Small intestine (tissue), 7 donors: ENCODE measurements at regions not wholly inside any gene's neighbourhood (a gene's known extent, or its start where the extent isn't known, plus 50 kb on each side); places are given as distances from the start of the nearest gene placed in this dataset.
A peak's percentile ranks its signal among the peaks of the same experiment; 100 is the strongest.
"Not testable (repeated sequence)": the region's sequence is repeated elsewhere in the genome, so short reads cannot be mapped to it uniquely, and the experiment has no call there.

Source experiments
- DNase-seq, 2 donors: peaks; one replicate each; pipeline versions ENCODE4 v3.0.0 to v3.0.0-alpha.2; 2013
- FAIRE-seq: peaks from 2 replicates; lab custom pipeline; 2012; peaks lifted over from hg19 to GRCh38; lab: Jason Lieb, UNC
- H3K27ac ChIP-seq, 3 donors: one replicate each; pipeline ENCODE4 v1.5.1; 2013; ENCODE audit warnings: low read length in 2 of 3, mild to moderate bottlenecking in 2 of 3, control low read depth in 1 of 3, inconsistent platforms in 1 of 3, low read depth in 1 of 3, moderate library complexity in 1 of 3
- H3K27me3 ChIP-seq, 3 donors: one replicate each; pipeline ENCODE4 v1.6.1; 2013; ENCODE audit warnings: low read length in 3 of 3, inconsistent platforms in 1 of 3; ENCODE audit not compliant: control insufficient read depth in 3 of 3, insufficient read depth in 3 of 3
- H3K36me3 ChIP-seq, 3 donors: one replicate each; pipeline ENCODE4 v1.6.1; 2013; ENCODE audit warnings: low read length in 3 of 3, inconsistent platforms in 1 of 3, low read depth in 1 of 3, mild to moderate bottlenecking in 1 of 3, moderate library complexity in 1 of 3; ENCODE audit not compliant: control insufficient read depth in 3 of 3, insufficient read depth in 2 of 3
- H3K4me1 ChIP-seq, 3 donors: one replicate each; pipeline ENCODE4 v1.6.1; 2013; ENCODE audit warnings: low read length in 2 of 3, inconsistent platforms in 1 of 3, low read depth in 1 of 3, mild to moderate bottlenecking in 1 of 3, moderate library complexity in 1 of 3; ENCODE audit not compliant: control insufficient read depth in 3 of 3, insufficient read depth in 2 of 3
- H3K4me3 ChIP-seq, 3 donors: one replicate each; pipeline ENCODE4 v1.5.1; 2013; ENCODE audit warnings: low read length in 3 of 3, control low read depth in 1 of 3, inconsistent platforms in 1 of 3, low read depth in 1 of 3, mild to moderate bottlenecking in 1 of 3, moderate library complexity in 1 of 3
- H3K9me3 ChIP-seq, 2 donors: one replicate each; pipeline ENCODE4 v1.6.1; 2013; ENCODE audit warnings: low read depth in 1 of 2, low read length in 1 of 2; ENCODE audit not compliant: control insufficient read depth in 2 of 2, insufficient read depth in 1 of 2
- WGBS, 3 donors: extraction: QIAGEN DNeasy Blood & Tissue Kit; methylation state at CpG; one replicate each; pipeline ENCODE4 v1.1.7; 2013; 5-methylcytosine and 5-hydroxymethylcytosine counted together
- donor health status: healthy with polysubstance abuse.
- donor health status: control.
- donor health status: control.
- donor health status: Bipolar disorder and iron deficiency.
- donor health status: healthy.

DNA sequence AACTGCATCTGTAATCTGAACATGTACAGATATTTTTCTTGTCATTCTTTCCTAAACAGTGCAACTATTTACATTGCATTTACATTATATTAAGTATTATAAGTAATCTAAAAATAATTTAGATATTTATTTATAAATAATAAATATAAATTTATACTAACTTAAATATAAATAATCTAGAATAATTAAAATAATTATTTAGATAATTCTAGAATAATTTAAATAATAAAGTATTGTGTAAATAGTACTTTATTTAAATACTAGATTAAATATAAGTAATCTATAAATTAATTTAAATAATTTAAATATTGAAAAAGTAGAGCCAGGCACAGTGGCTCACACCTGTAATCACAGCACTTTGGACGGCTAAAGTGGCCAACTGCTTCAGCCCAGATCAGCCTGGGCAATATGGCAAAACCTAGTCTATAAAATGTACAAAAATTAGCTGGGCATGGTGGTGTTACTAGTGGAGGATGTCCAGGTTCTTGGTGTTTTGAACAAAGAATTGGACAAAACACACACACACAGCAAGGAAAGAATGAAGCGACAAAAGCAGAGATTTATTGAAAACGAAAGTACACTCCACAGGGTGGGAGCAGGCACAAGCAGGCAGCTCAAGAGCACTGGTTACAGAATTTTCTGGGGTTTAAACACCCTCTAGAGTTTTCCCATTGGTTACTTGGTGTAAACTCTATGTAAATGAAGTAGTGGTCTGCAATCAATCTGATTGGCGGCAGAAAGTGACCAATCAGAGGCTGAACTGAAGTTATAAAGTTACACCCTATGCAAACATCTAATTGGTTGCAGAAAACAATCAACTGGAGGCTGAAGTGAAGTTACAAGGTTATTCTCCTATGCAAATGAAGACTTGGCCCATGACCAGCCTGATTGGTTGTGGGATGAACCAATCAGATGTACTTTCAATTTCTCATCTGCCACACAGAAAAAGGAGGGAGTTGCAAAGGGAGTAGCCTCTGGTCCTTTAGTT is 100.2 kb upstream of the SP4 start:
- H3K4me1 ChIP-seq, result no peaks in the 10 kb centered on the region
- H3K9me3 ChIP-seq, result peaks cover 0 to 10% of the 10 kb centered on the region in 2 donors
- H3K36me3 ChIP-seq, result no peaks in the 10 kb centered on the region
- FAIRE-seq, result peak; percentile 98
- 95 to 96% (median 95%) methylated on average over 4 of the region's 4 CpGs for WGBS, 3 donors
- H3K4me3 ChIP-seq, result no peak overlapping the region
- H3K27me3 ChIP-seq, result no peaks in the 10 kb centered on the region
- DNase-seq, result no peak
- H3K27ac ChIP-seq, result no peak overlapping the region

DNA sequence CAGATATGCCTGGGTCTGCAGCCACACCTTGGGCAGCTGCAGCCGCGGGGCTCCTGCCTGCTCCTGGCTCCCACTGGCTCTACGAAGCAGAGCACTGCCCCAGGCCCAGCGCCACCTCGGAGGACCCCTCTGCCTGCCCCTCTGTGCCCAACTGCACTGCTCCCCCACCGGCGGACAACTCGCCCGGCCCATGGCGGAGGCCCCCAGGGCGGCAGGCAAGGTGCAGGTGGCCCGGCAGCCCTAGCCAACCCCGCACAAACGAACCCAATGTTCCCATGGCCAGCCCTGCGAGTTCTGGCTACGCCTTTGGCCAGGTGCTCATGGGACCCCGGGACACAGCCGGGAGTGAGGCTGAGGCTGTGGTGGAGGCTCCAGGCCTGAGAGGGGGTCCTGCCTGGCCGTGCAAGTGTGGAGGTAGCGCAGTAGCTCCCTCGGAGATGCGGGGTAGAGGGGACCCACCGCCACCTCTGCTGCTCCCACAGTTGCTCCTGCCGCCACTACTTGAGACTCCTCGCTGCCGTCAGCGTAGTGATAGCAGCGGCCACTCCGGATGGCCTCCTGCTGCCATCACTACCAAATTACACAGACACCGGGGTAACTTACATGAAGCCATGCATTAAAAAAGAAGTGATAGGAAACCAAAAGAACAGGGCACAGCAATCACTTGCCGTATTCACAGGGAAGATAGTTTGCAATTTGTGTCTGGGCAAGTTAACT is 97.3 kb upstream of the SP4 start:
- no peak for FAIRE-seq
- DNase-seq, result no peak
- Histone ChIP-seq H3K4me1 (no peaks in the 10 kb centered on the region), H3K27ac (no peak overlapping the region), H3K36me3 (no peaks in the 10 kb centered on the region), H3K9me3 (peaks cover 0 to 10% of the 10 kb centered on the region in 2 donors), H3K4me3 (no peak overlapping the region), H3K27me3 (no peaks in the 10 kb centered on the region)
- 92 to 97% (median 93%) methylated on average over 30 to 31 of the region's 31 CpGs for WGBS, 3 donors

DNA sequence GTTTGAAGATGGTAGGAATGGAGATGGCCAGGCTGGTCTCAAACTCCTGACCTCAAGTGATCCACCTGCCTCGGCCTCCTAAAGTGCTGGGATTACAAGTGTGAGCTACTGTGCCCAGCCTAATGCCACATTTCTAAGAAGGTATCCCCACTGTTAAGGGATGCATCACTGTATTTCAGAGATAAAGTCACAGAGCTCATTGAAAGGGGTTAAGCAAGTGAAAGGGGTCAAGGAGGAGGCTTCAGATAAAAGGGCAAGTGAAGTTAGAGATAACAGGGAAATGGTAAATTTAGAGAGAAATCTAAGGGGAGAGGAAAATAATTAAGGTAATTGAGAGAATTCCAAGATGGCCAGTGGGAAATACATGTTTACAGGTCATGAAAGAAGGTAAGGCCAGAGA is 93.0 kb upstream of the SP4 start:
- 93 to 100% (median 96%) methylated on average over 1 of the region's 1 CpG for WGBS, 3 donors
- FAIRE-seq (no peak), DNase-seq (no peak)
- no peaks in the 10 kb centered on the region for H3K36me3 ChIP-seq
- no peak overlapping the region for H3K27ac ChIP-seq
- no peaks in the 10 kb centered on the region for H3K4me1 ChIP-seq
- H3K27me3 ChIP-seq, result peaks cover 0 to 2% (median 0%) of the 10 kb centered on the region in 3 donors
- H3K9me3 ChIP-seq, result no peaks in the 10 kb centered on the region
- no peak overlapping the region for H3K4me3 ChIP-seq

DNA sequence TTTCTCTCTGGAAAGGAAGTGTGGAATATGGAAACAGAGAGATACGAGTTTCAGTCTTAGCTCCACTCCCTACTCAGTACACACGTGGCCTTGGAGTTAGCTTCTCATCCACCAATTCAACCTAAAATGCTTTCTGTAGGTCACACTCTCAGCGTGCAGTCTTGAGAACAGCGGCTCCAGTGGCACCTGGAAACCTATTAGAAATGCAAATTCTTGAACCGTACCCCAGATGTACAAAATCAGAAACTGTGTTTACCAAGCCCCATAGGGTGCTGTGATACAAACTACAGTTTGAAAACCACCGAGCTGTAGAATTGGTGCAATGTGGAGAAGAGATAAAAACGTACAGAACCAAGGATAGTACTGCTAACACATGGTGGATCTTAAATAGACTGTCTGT is 91.1 kb upstream of the SP4 start:
- 83 to 88% (median 85%) methylated on average over 7 of the region's 7 CpGs for WGBS, 3 donors
- Histone ChIP-seq H3K27me3 (peaks cover 0 to 2% (median 0%) of the 10 kb centered on the region in 3 donors), H3K4me1 (no peaks in the 10 kb centered on the region), H3K27ac (no peak overlapping the region), H3K9me3 (no peaks in the 10 kb centered on the region), H3K36me3 (no peaks in the 10 kb centered on the region), H3K4me3 (no peak overlapping the region)
- DNase-seq, result no peak
- FAIRE-seq, result no peak

DNA sequence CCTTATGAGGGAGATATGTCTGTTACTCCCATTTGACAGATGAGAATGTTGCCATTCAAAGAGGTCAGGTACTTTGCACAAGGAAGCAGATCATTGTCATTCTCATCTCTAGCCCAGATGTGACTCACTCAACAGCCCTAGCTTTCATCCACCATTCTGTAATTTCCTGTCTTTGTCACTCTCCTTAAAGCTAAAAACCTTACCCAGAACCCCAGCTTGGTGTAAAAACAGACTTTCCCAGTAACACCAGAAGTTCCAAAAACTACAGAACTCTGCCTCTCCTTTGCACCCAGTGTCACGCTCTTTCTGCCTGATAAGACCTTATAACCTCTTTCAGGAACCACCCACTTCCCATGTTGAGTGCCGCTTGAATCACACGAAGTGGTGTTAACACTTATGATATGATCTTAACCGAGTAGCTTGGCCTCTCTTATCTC is 89.1 kb upstream of the SP4 start:
- 25 to 48% (median 40%) methylated on average over 4 of the region's 4 CpGs for WGBS, 3 donors
- Histone ChIP-seq H3K36me3 (no peaks in the 10 kb centered on the region), H3K27me3 (peaks cover 0 to 2% (median 0%) of the 10 kb centered on the region in 3 donors), H3K4me3 (no peak overlapping the region), H3K4me1 (no peaks in the 10 kb centered on the region), H3K27ac (peak overlapping the region in 1 of 3 donors; percentile 67), H3K9me3 (no peaks in the 10 kb centered on the region)
- FAIRE-seq (no peak), DNase-seq (peak in 1 of 2 donors; percentile 29)

DNA sequence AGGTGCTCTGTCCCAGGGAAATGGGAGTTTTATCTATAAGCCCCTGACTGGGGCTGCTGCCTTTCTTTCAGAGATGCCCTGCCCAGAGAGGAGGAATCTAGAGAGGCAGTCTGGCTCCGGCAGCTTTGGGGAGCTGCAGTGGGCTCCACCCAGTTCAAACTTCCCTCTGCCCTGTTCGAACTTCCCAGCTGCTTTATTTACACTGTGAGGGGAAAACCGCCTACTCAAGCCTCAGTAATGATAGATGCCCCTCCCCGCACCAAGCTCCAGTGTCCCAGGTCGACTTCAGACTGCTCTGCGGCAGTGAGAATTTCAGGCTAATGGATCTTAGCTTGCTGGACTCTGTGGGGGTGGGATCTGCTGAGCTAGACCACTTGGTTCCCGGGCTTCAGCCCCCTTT is 83.0 kb upstream of the SP4 start:
- 13 to 29% (median 26%) methylated on average over 7 of the region's 7 CpGs for WGBS, 3 donors
- not testable (repeated sequence) for H3K27me3 ChIP-seq, H3K4me1 ChIP-seq, H3K27ac ChIP-seq, H3K4me3 ChIP-seq, FAIRE-seq, H3K36me3 ChIP-seq, H3K9me3 ChIP-seq
- DNase-seq, result peak; percentile 29 to 63

DNA sequence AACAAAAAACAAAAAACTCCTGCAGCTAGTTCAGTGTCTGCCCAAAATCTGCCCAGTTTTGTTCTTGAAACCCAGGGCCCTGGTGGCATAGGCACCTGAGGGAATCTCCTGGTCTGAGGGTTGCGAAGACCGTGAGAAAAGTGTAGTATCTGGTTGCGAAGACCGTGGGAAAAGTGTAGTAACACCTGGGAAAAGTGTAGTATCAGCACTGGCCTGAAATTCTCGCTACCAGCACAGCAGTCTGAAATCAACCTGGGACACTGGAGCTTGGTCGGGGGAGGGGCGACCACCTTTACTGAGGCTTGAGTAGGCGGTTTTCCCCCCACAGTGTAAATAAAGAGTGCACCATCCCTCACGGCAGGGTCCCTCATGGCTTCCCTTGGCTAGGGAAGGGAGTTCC is 82.5 kb upstream of the SP4 start:
- Histone ChIP-seq H3K27ac (no peak overlapping the region), H3K4me1 (no peaks in the 10 kb centered on the region), H3K27me3 (no peaks in the 10 kb centered on the region), H3K9me3 (no peaks in the 10 kb centered on the region), H3K36me3 (no peaks in the 10 kb centered on the region), H3K4me3 (no peak overlapping the region)
- WGBS, 3 donors, result 74 to 81% (median 76%) methylated on average over 9 of the region's 9 CpGs
- FAIRE-seq, result no peak
- DNase-seq, result no peak

DNA sequence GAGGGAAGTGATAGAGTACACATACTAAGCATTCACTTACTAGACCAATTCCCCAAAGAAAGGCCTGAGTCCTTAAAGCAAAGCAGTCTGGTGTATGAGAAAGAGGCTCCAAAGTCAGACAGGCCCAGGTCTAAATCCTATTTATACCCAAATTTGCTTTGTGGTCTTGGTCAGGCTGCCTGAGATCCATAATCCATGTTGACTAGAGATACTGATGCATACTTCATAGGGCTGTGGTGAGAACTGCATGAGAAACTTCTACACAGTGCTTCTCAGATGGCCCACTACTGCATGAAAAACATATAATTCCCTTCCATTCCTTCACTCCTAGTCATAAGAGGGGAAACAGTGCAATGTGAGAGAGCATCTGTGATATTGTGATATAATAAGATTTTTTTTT is 81.6 kb upstream of the SP4 start:
- Histone ChIP-seq H3K4me1 (no peaks in the 10 kb centered on the region), H3K9me3 (no peaks in the 10 kb centered on the region), H3K27me3 (no peaks in the 10 kb centered on the region), H3K36me3 (no peaks in the 10 kb centered on the region), H3K4me3 (no peak overlapping the region), H3K27ac (no peak overlapping the region)
- DNase-seq (no peak), FAIRE-seq (no peak)
